GM21737 (cell line): ENCODE measurements at regions not wholly inside any gene's neighbourhood (a gene's known extent, or its start where the extent isn't known, plus 50 kb on each side); places are given as distances from the start of the nearest gene placed in this dataset.

Source experiments
- ATAC-seq: cut with Tn5 transposase; IDR thresholded peaks from one replicate; pipeline ENCODE4 v1.9.1; 2021; ENCODE audit warnings: mild to moderate bottlenecking, moderate library complexity; ENCODE audit not compliant: unreplicated experiment

- no peak for ATAC-seq
Observed at GRCh38 chr2:139357972-139358371, 577.8 kb upstream of the NXPH2 start.

DNA sequence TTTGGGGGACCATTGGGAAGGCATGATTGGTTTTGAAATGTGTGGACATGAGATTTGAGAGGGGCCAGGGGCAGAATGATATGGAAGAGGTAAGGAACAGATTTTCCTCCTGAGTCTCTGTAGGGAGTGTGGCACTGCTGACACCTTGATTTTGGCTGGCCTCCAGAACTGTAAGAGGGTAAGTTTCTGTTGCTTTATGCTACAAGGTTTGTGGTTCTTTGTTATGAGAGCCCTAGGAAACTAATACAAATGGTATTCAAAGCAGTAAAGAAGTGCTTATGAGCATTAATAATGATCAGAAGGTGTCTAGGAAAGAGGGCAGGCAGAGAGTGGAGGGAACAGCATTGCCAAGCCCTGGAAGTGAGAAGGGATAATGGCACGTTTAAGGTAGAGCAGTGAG lies 574.3 kb upstream of the NXPH2 start:
- ATAC-seq = no peak

DNA sequence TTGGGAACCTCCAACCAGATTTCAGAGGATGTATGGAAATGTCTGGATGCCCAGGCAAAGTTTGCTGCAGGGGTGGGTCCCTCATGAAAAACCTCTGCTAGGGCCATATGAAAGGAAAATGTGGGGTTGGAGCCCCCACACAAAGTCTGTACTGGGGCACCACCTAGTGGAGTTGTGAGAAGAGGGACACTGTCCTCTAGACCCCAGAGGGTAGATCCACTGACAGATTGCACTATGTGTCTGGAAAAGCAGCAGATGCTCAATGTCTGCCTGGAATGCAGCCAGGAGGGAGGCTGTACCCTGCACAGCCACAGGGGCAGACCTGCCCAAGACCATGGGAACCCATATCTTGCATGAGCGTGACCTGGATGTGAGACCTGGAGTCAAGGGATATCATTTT lies 573.7 kb upstream of the NXPH2 start:
- no peak for ATAC-seq

DNA sequence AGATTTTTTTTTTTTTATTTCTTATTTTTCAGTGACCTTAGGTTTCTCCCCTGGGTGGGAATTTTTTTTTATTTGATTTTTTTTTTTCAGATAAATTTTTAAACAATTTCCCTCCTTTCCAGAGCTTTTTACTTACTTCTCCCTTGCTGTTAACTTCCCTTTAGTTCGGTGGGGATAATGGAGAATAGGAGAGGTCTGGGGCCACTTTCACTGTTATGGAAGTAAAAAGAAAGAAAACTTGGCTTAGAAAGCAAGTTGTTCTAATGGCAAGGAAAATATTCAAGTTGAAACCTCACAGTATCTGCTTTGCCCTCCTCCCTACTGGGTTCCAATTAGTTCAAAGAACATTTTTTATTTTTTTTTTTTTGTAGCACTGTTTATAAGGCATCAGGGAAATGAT lies 537.1 kb upstream of the NXPH2 start:
- no peak for ATAC-seq

DNA sequence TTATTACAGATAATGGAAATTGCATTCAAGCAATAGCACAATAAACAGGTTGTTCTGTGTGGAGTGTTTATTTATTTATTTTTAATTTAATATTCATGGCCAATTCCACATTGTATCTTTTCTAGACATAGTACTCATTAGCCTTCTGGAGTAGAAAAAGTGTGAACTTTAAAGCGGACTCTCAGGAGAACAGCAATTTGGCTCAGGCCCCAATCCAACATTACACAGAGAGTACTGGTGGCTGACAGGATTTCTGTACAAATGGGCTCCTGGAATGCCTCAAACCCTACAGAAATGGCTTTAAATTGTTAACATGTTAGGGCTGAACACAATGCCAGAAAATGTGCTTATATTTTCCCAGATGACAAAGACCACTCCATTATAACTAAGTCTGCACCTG lies 533.9 kb upstream of the NXPH2 start:
- no peak for ATAC-seq

- no peak for ATAC-seq
Observed at GRCh38 chr2:139296672-139297209, 516.6 kb upstream of the NXPH2 start.

- no peak for ATAC-seq
Observed at GRCh38 chr2:139293992-139294548, 513.9 kb upstream of the NXPH2 start.

DNA sequence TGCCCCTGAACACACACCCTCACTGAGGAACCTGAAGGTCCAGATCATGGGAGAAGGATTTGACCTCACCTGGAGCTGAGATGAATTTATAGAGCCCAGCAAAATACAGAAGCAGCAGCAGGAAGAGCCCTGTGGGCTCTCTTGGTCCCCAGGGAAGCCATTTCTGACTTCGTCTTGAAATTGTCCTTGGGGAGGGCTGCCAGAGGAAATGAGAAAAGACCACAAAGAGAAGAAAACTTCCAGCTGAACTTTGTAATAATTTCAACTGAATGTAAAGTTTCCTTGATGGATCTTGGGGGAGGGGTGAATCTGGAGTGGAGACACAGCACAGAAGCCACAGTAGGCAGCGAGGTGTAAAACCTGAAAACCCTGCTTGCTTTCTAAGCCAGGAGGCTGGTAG lies 500.9 kb upstream of the NXPH2 start:
- ATAC-seq = no peak

- ATAC-seq = no peak
Observed at GRCh38 chr2:139271879-139272278, 491.7 kb upstream of the NXPH2 start.

- no peak for ATAC-seq
Observed at GRCh38 chr2:139271149-139271548, 491.0 kb upstream of the NXPH2 start.

DNA sequence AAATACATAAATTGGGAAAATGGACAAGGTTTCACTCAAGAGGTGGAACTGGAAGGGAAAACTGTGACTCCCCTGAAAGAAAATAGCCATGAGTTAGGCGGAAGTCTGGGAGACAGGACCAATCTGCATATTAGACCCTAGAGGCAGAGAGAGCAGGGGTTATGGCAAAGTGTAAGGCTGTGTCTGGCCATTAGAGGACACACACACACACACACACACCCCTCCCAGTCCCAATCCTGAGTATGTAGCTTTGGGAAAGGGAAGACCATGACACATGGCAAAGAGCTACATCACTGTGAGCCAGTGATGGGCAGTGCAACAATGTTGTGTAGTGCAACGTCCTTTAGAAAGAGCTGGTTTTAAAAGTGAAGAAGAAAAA lies 479.9 kb upstream of the NXPH2 start:
- ATAC-seq = no peak

DNA sequence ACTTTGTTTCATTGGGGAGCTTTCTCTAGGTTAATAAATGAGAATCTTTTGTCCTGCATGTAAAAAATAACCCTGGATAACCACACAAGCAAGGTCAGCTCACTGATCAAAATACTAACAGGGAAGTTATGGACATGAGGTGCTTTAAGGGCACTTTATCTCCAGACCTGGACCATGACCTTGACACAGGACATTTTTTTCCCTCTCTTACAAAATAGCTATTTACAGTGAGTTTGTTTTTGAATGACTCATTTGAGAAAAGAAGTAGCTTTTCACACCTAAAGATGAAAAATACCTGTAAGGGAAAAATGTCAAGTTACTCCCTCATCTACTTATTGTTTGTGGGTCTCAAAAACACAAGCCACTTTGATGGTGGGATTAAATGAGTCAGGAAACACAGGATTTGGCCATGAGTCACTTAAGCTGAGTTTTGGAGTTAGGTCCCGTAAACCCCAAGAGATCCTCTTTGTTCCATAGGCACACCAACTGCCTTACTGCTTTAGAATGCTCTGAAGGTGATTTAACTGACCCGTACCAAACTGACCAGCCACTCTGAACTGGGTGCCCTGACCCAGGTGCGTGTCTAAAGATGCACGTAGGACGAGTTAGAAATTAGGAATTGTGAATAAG lies 479.3 kb upstream of the NXPH2 start:
- no peak for ATAC-seq

DNA sequence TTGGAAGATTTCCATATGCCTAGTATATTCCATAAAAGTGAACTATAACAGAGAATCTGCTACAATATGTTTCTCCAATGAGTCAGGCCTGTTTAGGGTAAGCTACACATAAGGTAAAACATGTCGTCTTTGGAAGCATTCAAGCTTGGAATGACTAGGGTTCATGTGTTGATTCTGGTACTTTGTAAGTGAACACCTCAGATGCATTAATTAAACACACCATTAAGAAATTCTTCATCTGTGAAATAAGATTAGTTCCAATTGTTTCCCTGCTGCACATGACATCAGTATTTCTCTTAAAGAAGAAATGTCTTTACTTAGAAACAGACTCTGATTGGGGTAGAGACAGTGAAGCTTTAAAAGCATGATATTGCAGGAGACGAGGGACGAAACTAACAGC lies 461.1 kb upstream of the NXPH2 start:
- no peak for ATAC-seq

- no peak for ATAC-seq
Observed at GRCh38 chr2:139237023-139237422, 456.8 kb upstream of the NXPH2 start.

- no peak for ATAC-seq
Observed at GRCh38 chr2:139230881-139231280, 450.7 kb upstream of the NXPH2 start.

DNA sequence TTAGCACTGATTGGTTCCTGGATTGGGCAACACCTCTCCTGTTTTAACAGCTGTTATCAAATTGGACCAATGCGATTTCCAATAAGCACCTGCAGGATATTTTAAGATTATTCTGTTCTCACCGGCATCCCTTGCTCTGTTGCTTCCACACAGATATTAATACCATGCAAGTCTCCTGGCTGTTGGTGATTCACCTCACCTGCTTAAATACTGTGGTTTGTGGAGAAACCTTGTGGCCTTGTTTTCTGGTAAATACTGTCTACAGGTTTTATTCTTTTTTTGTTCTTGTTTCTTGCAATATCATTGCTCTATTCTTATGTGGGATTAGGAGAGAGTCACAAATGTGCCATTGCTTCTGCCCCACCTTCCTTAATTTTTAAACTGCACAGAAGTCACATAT lies 448.1 kb upstream of the NXPH2 start:
- ATAC-seq = no peak

GRCh38 chr2:139225961-139226360 lies 445.8 kb upstream of the NXPH2 start:
- ATAC-seq = no peak

GRCh38 chr2:139218181-139218580 lies 438.0 kb upstream of the NXPH2 start:
- ATAC-seq = no peak

DNA sequence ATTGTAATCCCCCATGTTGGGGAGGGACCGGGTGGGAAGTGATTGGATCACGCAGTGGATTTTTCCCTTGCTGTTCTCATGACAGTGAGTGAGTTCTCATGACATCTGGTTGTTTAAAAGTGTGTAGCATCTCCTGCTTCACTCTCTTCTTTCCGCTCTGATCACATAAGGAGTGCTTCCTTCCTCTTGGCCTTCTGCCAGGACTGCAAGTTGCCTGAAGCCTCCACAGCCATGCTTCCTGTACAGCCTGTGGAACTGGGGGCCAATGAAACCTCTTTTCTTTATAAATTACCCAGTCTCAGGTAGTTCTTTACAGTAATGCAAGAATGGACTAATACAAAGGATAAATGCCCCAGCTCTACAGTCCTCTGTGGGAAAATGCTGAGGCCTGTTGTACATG lies 437.5 kb upstream of the NXPH2 start:
- no peak for ATAC-seq

GRCh38 chr2:139216435-139216834 lies 436.2 kb upstream of the NXPH2 start:
- ATAC-seq = no peak

DNA sequence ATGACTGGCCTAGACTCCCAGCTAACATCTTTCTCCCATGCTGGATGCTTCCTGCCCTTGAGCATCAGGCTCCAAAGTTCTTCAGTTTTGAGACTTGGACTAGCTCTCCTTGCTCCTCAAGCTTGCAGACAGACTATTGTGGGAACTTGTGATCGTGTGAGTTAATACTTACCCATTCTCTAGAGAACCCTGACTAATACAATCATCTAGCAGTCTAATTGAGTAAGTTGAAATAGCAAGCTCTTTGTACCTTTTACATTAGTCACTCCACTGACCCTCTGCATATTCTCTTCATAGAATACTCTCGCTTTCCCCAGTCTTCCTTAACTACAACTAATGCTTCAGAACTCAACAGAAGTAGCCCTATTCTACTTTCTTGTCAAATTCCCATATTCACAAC lies 434.6 kb upstream of the NXPH2 start:
- no peak for ATAC-seq

DNA sequence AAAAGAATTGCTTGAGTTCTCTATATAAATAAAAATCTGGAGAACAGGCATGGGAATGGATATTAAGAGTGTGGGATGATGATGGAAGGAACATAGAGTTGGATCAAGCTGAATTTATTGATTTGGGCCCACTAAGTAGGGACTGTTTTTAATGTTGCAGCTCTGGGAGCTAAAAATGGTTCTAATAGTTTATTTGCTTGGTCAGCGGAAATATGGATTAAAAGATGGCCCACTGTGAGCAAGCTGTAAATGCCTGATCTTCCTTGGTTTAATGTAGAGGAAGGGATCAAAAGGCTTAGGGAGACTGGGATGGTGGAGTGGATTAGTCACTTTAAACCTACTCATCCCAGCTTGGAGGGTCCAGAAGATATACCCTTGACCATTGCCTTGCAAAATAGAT lies 429.4 kb upstream of the NXPH2 start:
- ATAC-seq = no peak

DNA sequence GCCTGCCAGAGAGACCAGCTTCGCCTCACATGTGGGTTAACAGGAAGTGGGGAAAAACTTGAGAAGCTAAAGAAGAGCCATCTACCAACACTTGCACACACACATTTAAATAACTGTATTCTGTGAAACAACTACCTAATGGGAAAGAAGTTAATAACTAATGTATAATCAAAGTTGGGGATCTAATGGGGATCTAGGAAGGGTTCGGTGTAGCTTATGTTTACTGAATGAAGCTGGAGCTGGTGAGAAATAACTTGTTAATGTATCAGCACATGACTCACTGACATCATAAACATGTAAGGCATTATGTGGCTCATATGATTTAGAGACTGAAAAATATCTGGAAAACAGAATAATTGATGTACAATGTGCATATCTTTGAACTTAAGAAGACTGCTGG lies 421.3 kb upstream of the NXPH2 start:
- no peak for ATAC-seq
